ENCODE measurements at regions not wholly inside any gene's neighbourhood (a gene's known extent, or its start where the extent isn't known, plus 50 kb on each side); places are given as distances from the start of the nearest gene placed in this dataset.

DNA sequence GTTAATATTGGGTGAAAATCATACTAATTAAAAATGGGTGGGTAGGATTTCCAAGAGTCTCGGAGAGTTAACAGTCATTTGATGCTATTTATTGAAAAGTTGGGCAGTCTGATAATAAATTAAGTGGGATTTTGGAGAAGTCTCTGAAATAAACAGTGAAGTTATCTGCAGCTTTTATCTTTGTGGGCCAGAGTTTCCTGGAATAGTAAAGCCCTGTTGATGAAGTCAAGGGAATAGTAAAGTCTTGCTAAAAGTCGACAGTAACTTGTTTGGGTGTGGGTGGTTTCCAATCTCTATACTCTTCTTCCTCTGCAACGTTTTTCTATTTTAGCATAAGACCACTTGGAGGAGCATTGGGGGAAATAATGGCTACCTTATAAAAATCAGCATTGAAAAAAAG is 493.6 kb downstream of the EPM2A start:
- no peaks in the 10 kb centered on the region for H3K36me3 ChIP-seq (ENCODE audit: control insufficient read depth in 4 of 4, insufficient read depth in 3 of 4, low read depth in 1 of 4, low read length in 3 of 4)
- H3K4me1 ChIP-seq (ENCODE audit: control insufficient read depth in 4 of 4, insufficient read depth in 4 of 4, low read length in 3 of 4) = peaks cover 0 to 11% (median 4%) of the 10 kb centered on the region in 4 donors
- TF ChIP-seq, protein P1, sequence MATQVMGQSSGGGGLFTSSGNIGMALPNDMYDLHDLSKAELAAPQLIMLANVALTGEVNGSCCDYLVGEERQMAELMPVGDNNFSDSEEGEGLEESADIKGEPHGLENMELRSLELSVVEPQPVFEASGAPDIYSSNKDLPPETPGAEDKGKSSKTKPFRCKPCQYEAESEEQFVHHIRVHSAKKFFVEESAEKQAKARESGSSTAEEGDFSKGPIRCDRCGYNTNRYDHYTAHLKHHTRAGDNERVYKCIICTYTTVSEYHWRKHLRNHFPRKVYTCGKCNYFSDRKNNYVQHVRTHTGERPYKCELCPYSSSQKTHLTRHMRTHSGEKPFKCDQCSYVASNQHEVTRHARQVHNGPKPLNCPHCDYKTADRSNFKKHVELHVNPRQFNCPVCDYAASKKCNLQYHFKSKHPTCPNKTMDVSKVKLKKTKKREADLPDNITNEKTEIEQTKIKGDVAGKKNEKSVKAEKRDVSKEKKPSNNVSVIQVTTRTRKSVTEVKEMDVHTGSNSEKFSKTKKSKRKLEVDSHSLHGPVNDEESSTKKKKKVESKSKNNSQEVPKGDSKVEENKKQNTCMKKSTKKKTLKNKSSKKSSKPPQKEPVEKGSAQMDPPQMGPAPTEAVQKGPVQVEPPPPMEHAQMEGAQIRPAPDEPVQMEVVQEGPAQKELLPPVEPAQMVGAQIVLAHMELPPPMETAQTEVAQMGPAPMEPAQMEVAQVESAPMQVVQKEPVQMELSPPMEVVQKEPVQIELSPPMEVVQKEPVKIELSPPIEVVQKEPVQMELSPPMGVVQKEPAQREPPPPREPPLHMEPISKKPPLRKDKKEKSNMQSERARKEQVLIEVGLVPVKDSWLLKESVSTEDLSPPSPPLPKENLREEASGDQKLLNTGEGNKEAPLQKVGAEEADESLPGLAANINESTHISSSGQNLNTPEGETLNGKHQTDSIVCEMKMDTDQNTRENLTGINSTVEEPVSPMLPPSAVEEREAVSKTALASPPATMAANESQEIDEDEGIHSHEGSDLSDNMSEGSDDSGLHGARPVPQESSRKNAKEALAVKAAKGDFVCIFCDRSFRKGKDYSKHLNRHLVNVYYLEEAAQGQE (IDR thresholded peaks at IDR 0.05) = no peak
- TF ChIP-seq, protein P2, sequence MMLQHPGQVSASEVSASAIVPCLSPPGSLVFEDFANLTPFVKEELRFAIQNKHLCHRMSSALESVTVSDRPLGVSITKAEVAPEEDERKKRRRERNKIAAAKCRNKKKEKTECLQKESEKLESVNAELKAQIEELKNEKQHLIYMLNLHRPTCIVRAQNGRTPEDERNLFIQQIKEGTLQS (IDR thresholded peaks at IDR 0.05) = no peak
- no peak for TF ChIP-seq RXRA (IDR thresholded peaks at IDR 0.05)
- no peak for TF ChIP-seq FOXA1 (IDR thresholded peaks at IDR 0.05)
- TF ChIP-seq JUND (IDR thresholded peaks at IDR 0.05) = no peak
- TF ChIP-seq HNF4A (conservative IDR thresholded peaks at IDR 0.05) = no peak
- TF ChIP-seq EGR1 (IDR thresholded peaks at IDR 0.05; ENCODE audit: low read depth in 2 of 2) = no peak
- no peak for TF ChIP-seq HNF4G (IDR thresholded peaks at IDR 0.05)
- TF ChIP-seq, protein P3, sequence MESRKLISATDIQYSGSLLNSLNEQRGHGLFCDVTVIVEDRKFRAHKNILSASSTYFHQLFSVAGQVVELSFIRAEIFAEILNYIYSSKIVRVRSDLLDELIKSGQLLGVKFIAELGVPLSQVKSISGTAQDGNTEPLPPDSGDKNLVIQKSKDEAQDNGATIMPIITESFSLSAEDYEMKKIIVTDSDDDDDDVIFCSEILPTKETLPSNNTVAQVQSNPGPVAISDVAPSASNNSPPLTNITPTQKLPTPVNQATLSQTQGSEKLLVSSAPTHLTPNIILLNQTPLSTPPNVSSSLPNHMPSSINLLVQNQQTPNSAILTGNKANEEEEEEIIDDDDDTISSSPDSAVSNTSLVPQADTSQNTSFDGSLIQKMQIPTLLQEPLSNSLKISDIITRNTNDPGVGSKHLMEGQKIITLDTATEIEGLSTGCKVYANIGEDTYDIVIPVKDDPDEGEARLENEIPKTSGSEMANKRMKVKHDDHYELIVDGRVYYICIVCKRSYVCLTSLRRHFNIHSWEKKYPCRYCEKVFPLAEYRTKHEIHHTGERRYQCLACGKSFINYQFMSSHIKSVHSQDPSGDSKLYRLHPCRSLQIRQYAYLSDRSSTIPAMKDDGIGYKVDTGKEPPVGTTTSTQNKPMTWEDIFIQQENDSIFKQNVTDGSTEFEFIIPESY (IDR thresholded peaks at IDR 0.05) = no peak
- TF ChIP-seq YY1 (IDR thresholded peaks at IDR 0.05) = no peak
- no peak for TF ChIP-seq FOXA2 (IDR thresholded peaks at IDR 0.05)
- no peak for TF ChIP-seq RAD21 (IDR thresholded peaks at IDR 0.05)
- H3K9ac ChIP-seq (ENCODE audit: low read depth in 1 of 2, low read length in 2 of 2) = no peak overlapping the region
- WGBS = 65% methylated on average over 3 of the region's 3 CpGs
- H3K4me3 ChIP-seq (ENCODE audit: low read depth in 1 of 3, low read length in 3 of 3) = no peak overlapping the region
- DNase-seq (ENCODE audit: low spot score) = no peak
- H3K9me3 ChIP-seq (ENCODE audit: control insufficient read depth in 4 of 4, low read length in 3 of 4) = no peaks in the 10 kb centered on the region
- H3K27ac ChIP-seq (ENCODE audit: low read depth in 1 of 2, low read length in 2 of 2) = no peak overlapping the region
- H3K27me3 ChIP-seq (ENCODE audit: control insufficient read depth in 4 of 4, insufficient read depth in 4 of 4, low read length in 3 of 4) = no peaks in the 10 kb centered on the region

DNA sequence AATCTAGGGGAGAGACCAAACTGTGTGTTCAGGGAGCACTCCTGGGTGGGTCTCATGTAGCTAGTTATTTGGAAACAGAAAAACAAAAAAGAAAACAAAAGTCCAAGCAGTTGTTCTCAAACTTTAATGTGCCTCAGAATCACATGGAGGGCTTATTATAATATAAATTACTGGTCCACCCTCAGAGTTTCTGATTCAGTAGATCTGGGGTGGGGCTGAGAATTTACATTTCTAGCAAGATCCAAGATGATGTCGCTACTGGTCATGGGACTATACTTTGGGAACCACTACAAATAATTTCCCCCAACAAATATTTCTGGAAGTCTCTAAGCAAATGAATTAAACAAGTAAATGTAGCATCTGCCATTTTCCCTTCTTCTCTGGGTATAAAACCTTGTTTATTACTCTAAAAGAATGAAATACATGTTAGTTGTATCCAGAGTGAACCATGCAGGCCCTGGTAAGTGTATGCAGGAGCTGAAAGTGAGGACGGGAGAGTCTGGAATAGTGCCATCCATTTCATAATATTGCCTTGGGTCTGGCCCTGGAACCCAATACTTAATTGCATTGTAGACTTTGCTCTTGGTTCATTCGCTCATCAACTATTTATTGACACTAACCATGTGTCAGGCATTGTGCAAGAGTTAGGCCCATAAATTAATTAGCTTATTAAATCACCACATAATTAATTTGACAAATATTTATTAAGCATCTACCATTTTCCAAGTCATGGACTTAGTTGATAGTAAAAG is 490.8 kb downstream of the EPM2A start:
- Histone ChIP-seq H3K27ac (ENCODE audit: low read depth in 1 of 2, low read length in 2 of 2) (peak overlapping the region in 1 of 2 donors; percentile 40), H3K36me3 (ENCODE audit: control insufficient read depth in 4 of 4, insufficient read depth in 3 of 4, low read depth in 1 of 4, low read length in 3 of 4) (no peaks in the 10 kb centered on the region), H3K4me3 (ENCODE audit: low read depth in 1 of 3, low read length in 3 of 3) (no peak overlapping the region), H3K27me3 (ENCODE audit: control insufficient read depth in 4 of 4, insufficient read depth in 4 of 4, low read length in 3 of 4) (no peaks in the 10 kb centered on the region), H3K9ac (ENCODE audit: low read depth in 1 of 2, low read length in 2 of 2) (no peak overlapping the region), H3K4me1 (ENCODE audit: control insufficient read depth in 4 of 4, insufficient read depth in 4 of 4, low read length in 3 of 4) (peaks cover 0 to 17% (median 5%) of the 10 kb centered on the region in 4 donors), H3K9me3 (ENCODE audit: control insufficient read depth in 4 of 4, low read length in 3 of 4) (no peaks in the 10 kb centered on the region)
- no peak for DNase-seq (ENCODE audit: low spot score)
- WGBS = 48% methylated on average over 3 of the region's 3 CpGs
- TF ChIP-seq NR2F2 (IDR thresholded peaks at IDR 0.05) = no peak
- TF ChIP-seq, protein P4, sequence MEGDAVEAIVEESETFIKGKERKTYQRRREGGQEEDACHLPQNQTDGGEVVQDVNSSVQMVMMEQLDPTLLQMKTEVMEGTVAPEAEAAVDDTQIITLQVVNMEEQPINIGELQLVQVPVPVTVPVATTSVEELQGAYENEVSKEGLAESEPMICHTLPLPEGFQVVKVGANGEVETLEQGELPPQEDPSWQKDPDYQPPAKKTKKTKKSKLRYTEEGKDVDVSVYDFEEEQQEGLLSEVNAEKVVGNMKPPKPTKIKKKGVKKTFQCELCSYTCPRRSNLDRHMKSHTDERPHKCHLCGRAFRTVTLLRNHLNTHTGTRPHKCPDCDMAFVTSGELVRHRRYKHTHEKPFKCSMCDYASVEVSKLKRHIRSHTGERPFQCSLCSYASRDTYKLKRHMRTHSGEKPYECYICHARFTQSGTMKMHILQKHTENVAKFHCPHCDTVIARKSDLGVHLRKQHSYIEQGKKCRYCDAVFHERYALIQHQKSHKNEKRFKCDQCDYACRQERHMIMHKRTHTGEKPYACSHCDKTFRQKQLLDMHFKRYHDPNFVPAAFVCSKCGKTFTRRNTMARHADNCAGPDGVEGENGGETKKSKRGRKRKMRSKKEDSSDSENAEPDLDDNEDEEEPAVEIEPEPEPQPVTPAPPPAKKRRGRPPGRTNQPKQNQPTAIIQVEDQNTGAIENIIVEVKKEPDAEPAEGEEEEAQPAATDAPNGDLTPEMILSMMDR (IDR thresholded peaks at IDR 0.05; ENCODE audit: low read depth, low read length, missing input control) = no peak
- TF ChIP-seq FOXA1 (IDR thresholded peaks at IDR 0.05) = no peak
- TF ChIP-seq, protein P2 (IDR thresholded peaks at IDR 0.05) = no peak
- TF ChIP-seq GABPA (IDR thresholded peaks at IDR 0.05 in 1 of 2, conservative IDR thresholded peaks at IDR 0.05 in 1 of 2) = no peak
- TF ChIP-seq JUND (IDR thresholded peaks at IDR 0.05) = peak in 1 of 2 donors; percentile 57
- no peak for TF ChIP-seq EGR1 (IDR thresholded peaks at IDR 0.05; ENCODE audit: low read depth in 2 of 2)
- TF ChIP-seq, protein P1 (IDR thresholded peaks at IDR 0.05) = no peak
- TF ChIP-seq HNF4A (conservative IDR thresholded peaks at IDR 0.05) = peak; percentile 89 to 95
- TF ChIP-seq YY1 (IDR thresholded peaks at IDR 0.05) = peak; percentile 48
- TF ChIP-seq TAF1 (conservative IDR thresholded peaks at IDR 0.05) = no peak
- peak in 1 of 2 donors; percentile 71 for TF ChIP-seq RXRA (IDR thresholded peaks at IDR 0.05)
- peak; percentile 20 for TF ChIP-seq SP1 (IDR thresholded peaks at IDR 0.05)

Measured in liver (tissue), 8 donors.